Thoracic aorta (tissue), 2 donors: ENCODE measurements at regions not wholly inside any gene's neighbourhood (a gene's known extent, or its start where the extent isn't known, plus 50 kb on each side); places are given as distances from the start of the nearest gene placed in this dataset.
"Not testable (repeated sequence)": the region's sequence is repeated elsewhere in the genome, so short reads cannot be mapped to it uniquely, and the experiment has no call there.

ENCODE experiments used
- ATAC-seq: fragments of 150-250 bp; one replicate; pipeline ENCODE4 v1.8.0; 2017; ENCODE audit warnings: low read depth; ENCODE audit not compliant: insufficient number of reproducible peaks, low FRiP score
- DNase-seq: peaks from one replicate; pipeline ENCODE4 v3.0.0-alpha.2; 2020; ENCODE audit warnings: low spot score
- H3K27ac ChIP-seq, 2 donors: fragments of 200-600 bp; sonication (generic); 1 replicate in 1 of 2; 2 replicates in 1 of 2; pipeline ENCODE4 v1.5.1; 2016; ENCODE audit warnings: mild to moderate bottlenecking in 2 of 2, moderate library complexity in 2 of 2
- H3K27me3 ChIP-seq: fragments of 200-600 bp; sonication (generic); replicated peaks from 2 replicates; pipeline ENCODE4 v1.6.0; 2016; ENCODE audit warnings: mild to moderate bottlenecking; ENCODE audit not compliant: insufficient read depth
- H3K36me3 ChIP-seq: fragments of 200-600 bp; sonication (generic); one replicate; pipeline ENCODE4 v1.5.1; 2016
- H3K4me1 ChIP-seq, 2 donors: fragments of 200-600 bp; sonication (generic); 1 replicate in 1 of 2; 2 replicates in 1 of 2; pipeline versions ENCODE4 v1.5.1 to v1.6.0; 2016; ENCODE audit warnings: low read depth in 2 of 2, mild to moderate bottlenecking in 1 of 2; ENCODE audit not compliant: control insufficient read depth in 1 of 2
- H3K4me3 ChIP-seq: fragments of 200-600 bp; sonication (generic); 2 replicates; pipeline ENCODE4 v1.5.1; 2016; ENCODE audit warnings: mild to moderate bottlenecking
- H3K9me3 ChIP-seq: fragments of 200-600 bp; sonication (generic); 2 replicates; pipeline ENCODE4 v1.5.1; 2016
- CTCF ChIP-seq: fragments of 200-600 bp; sonication (generic); IDR thresholded peaks from one replicate; pipeline ENCODE4 v1.5.1; 2019; ENCODE audit warnings: antibody characterized with exemption

DNA sequence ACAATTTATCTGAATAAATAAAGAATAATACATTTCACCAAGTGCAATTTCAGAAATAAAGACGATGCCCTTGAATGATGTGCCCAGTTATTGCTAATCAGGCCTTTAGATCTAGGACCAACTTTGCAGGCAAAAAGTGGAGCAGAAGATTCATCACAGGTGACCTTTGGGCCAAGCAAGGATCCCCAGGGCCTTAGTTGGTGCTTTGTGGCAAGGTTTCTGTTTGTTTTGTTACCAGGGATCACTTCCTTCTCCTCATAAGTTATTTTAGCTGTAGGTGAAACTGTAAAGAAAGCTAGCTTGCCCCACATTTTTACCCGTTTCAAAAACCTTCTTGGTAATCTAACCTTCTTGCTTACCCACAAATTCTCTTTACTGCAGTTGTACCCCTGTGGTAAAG is 323.2 kb downstream of the NEBL start:
- no peak for TF ChIP-seq CTCF
- no peaks in the 10 kb centered on the region for H3K27me3 ChIP-seq
- H3K36me3 ChIP-seq, result no peaks in the 10 kb centered on the region
- no peak overlapping the region for H3K4me3 ChIP-seq
- DNase-seq, result no peak
- H3K4me1 ChIP-seq, result no peaks in the 10 kb centered on the region
- ATAC-seq, result no peak
- H3K27ac ChIP-seq, result no peak overlapping the region
- no peaks in the 10 kb centered on the region for H3K9me3 ChIP-seq

GRCh38 chr10:20555990-20556389 is 341.1 kb downstream of the NEBL start:
- not testable (repeated sequence) for DNase-seq, ATAC-seq, H3K36me3 ChIP-seq, H3K4me3 ChIP-seq, H3K27me3 ChIP-seq, H3K9me3 ChIP-seq, H3K27ac ChIP-seq, H3K4me1 ChIP-seq

- no peak overlapping the region for H3K27ac ChIP-seq
- no peaks in the 10 kb centered on the region for H3K36me3 ChIP-seq
- no peaks in the 10 kb centered on the region for H3K4me1 ChIP-seq
- no peaks in the 10 kb centered on the region for H3K27me3 ChIP-seq
- no peak overlapping the region for H3K4me3 ChIP-seq
- ATAC-seq, result no peak
- no peak for DNase-seq
- no peak for TF ChIP-seq CTCF
- no peaks in the 10 kb centered on the region for H3K9me3 ChIP-seq
Measured at GRCh38 chr10:20552382-20552781, 344.7 kb downstream of the NEBL start.

DNA sequence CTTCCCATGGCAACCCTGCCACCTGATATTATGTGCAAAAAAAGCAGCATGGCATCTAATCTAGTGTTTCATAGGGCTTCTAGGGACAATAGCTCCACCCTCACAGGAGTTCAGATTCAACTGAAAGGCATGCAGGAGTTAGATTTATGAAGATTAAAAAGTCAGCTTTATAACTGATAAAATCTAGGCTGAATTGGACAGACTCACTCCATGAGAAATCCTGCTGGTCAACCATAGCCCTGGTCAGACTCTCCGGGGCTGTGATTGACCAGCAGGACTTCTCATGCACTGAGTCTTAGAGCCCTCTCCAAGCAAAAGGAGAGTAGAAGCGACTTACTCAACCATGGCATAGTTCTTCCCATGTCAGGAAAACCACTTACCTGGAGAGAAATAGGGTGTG is 345.4 kb downstream of the NEBL start:
- Histone ChIP-seq H3K27me3 (no peaks in the 10 kb centered on the region), H3K4me3 (no peak overlapping the region), H3K27ac (no peak overlapping the region), H3K9me3 (no peaks in the 10 kb centered on the region), H3K4me1 (no peaks in the 10 kb centered on the region), H3K36me3 (no peaks in the 10 kb centered on the region)
- DNase-seq (no peak), ATAC-seq (no peak)
- no peak for TF ChIP-seq CTCF

DNA sequence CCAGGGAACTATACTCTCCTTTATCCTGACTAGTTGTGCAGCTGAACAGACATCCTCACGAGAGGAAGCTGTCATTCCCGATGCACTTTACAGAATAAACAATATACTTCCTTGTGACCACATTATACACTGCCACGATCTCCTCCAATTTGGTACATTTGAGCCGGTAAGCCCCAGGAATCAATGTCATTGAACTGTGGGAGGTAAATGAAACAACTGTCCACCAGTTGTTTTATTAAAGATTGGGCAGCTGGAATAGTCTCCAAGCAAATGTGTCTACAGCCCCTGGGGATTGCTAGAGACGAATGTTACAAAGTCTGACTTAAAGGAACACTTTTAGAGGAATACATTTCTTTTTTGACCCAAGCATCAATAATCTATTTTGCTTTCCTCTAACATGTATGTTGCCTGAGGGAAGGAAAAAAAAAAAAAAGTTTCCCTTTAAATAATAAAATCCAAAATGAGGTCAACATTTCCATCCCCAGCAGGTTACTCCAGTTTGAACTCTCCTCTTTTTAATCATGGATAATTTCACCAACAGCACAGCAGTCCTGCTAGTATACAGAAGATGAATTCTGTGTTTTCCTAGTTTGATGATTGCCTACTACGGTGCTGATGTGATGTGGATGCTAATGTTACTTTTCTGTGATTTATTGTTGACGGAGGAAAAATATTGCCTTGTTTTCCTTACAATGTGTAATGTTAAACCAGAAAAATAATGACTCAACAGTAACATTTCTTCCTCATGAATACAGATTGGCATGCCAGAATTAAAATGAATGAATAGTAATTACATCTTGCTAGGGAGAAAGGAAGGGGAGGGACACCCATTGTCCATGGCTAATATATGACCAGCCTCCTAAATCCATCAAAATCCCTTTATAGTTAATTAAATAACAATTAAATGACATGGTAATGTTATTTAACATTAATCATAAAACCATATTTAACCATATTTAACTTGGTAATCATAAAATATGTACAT is 360.9 kb downstream of the NEBL start:
- no peaks in the 10 kb centered on the region for H3K36me3 ChIP-seq
- H3K4me1 ChIP-seq, result no peaks in the 10 kb centered on the region
- ATAC-seq, result no peak
- TF ChIP-seq CTCF, result no peak
- no peaks in the 10 kb centered on the region for H3K27me3 ChIP-seq
- H3K4me3 ChIP-seq, result no peak overlapping the region
- no peak for DNase-seq
- H3K27ac ChIP-seq, result no peak overlapping the region
- no peaks in the 10 kb centered on the region for H3K9me3 ChIP-seq

DNA sequence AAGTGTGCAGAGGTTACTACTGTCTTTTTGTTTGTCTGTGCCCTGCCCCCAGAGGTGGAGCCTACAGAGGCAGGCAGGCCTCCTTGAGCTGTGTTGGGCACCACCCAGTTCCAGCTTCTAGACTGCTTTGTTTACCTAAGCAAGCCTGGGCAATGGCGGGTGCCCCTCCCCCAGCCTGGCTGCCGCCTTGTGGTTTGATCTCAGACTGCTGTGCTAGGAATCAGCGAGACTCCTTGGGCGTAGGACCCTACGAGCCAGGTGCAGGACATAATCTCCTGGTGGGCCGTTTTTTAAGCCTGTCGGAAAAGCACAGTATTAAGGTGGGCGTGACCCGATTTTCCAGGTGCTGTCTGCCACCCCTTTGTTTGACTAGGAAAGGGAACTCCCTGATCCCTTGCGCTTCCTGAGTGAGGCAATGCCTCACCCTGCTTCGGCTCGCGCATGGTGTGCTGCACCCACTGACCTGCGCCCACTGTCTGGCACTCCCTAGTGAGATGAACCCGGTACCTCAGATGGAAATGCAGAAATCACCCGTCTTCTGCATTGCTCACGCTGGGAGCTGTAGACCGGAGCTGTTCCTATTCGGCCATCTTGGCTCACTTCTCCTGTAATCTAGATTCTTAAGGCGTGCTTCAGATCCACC is 365.7 kb downstream of the NEBL start:
- not testable (repeated sequence) for H3K27ac ChIP-seq

More for the DNA sequence above, 365.7 kb downstream of the NEBL start:
- DNase-seq, H3K9me3 ChIP-seq, H3K4me3 ChIP-seq, H3K27me3 ChIP-seq, H3K4me1 ChIP-seq, ATAC-seq, H3K36me3 ChIP-seq: not testable (repeated sequence)
